SK-N-SH treated with all-trans-retinoic acid at 6 μM for 48 hours (cell line): ENCODE measurements at regions not wholly inside any gene's neighbourhood (a gene's known extent, or its start where the extent isn't known, plus 50 kb on each side); places are given as distances from the start of the nearest gene placed in this dataset.

Experiments
- ARNTL ChIP-seq: fragments of 450-650 bp; formaldehyde crosslinking; IDR thresholded peaks from 2 replicates; pipeline ENCODE4 v1.5.0; 2020; ENCODE audit warnings: low read depth, mild to moderate bottlenecking, moderate library complexity, borderline replicate concordance
- TCF4 ChIP-seq: fragments of 250-450 bp; sonication (Bioruptor Pico); IDR thresholded peaks from 2 replicates; pipeline ENCODE4 v1.8.0; 2021; ENCODE audit warnings: mild to moderate bottlenecking, moderate library complexity, borderline replicate concordance
- TF ChIP-seq, protein P1 (sequence below): fragments of 250-450 bp; sonication (Bioruptor Pico); IDR thresholded peaks from 2 replicates; pipeline ENCODE4 v1.8.0; 2021; ENCODE audit warnings: low read depth, mild to moderate bottlenecking, moderate library complexity, borderline replicate concordance
- TF ChIP-seq, protein P2 (sequence below): fragments of 250-450 bp; sonication (Bioruptor Pico); IDR thresholded peaks from 2 replicates; pipeline ENCODE4 v1.8.0; 2020; ENCODE audit warnings: mild to moderate bottlenecking, moderate library complexity, borderline replicate concordance

DNA sequence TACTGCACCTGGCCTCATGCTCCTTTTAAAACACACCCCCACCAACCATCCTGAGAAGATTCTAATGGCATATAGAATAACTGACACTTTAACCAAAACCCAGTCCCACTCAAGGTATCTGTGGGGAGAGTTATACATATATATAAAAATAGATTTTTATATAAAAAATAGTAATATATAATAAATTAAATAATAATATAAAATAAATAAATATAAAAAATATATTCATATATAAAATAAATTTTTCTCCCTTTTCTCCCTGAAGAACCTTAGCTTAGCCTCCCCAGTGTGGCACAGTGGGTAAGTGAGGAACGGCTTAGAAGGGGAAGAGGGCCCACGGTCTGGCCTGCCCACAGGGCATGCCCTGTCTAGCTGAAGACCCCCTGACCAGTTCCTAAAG lies 51.1 kb upstream of the SSBP2 start:
- TF ChIP-seq TCF4 (CRISPR knock-in tag) (no peak), ARNTL (CRISPR knock-in tag) (no peak)
- TF ChIP-seq, protein P1, sequence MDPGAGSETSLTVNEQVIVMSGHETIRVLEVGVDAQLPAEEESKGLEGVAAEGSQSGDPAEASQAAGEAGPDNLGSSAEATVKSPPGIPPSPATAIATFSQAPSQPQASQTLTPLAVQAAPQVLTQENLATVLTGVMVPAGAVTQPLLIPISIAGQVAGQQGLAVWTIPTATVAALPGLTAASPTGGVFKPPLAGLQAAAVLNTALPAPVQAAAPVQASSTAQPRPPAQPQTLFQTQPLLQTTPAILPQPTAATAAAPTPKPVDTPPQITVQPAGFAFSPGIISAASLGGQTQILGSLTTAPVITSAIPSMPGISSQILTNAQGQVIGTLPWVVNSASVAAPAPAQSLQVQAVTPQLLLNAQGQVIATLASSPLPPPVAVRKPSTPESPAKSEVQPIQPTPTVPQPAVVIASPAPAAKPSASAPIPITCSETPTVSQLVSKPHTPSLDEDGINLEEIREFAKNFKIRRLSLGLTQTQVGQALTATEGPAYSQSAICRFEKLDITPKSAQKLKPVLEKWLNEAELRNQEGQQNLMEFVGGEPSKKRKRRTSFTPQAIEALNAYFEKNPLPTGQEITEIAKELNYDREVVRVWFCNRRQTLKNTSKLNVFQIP (CRISPR knock-in tag): no peak
- TF ChIP-seq, protein P2, sequence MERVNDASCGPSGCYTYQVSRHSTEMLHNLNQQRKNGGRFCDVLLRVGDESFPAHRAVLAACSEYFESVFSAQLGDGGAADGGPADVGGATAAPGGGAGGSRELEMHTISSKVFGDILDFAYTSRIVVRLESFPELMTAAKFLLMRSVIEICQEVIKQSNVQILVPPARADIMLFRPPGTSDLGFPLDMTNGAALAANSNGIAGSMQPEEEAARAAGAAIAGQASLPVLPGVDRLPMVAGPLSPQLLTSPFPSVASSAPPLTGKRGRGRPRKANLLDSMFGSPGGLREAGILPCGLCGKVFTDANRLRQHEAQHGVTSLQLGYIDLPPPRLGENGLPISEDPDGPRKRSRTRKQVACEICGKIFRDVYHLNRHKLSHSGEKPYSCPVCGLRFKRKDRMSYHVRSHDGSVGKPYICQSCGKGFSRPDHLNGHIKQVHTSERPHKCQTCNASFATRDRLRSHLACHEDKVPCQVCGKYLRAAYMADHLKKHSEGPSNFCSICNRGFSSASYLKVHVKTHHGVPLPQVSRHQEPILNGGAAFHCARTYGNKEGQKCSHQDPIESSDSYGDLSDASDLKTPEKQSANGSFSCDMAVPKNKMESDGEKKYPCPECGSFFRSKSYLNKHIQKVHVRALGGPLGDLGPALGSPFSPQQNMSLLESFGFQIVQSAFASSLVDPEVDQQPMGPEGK (CRISPR knock-in tag): no peak
